GM12872 (cell line): ENCODE measurements at regions not wholly inside any gene's neighbourhood (a gene's known extent, or its start where the extent isn't known, plus 50 kb on each side); places are given as distances from the start of the nearest gene placed in this dataset.

Source experiments
- CTCF ChIP-seq: IDR thresholded peaks from 3 replicates; pipeline ENCODE4 v1.5.1; 2011; ENCODE audit warnings: low read depth, mild to moderate bottlenecking, low read length, moderate library complexity; ENCODE audit not compliant: insufficient read depth

- TF ChIP-seq CTCF, result no peak
Observed at GRCh38 chr13:84630476-84630875, 748.2 kb upstream of the SLITRK1 start.

- no peak for TF ChIP-seq CTCF
Observed at GRCh38 chr13:84616864-84617263, 734.6 kb upstream of the SLITRK1 start.

GRCh38 chr13:84609716-84610115 lies 727.4 kb upstream of the SLITRK1 start:
- no peak for TF ChIP-seq CTCF

GRCh38 chr13:84607261-84608013 lies 725.2 kb upstream of the SLITRK1 start:
- TF ChIP-seq CTCF, result no peak

- no peak for TF ChIP-seq CTCF
Observed at GRCh38 chr13:84606616-84607015, 724.3 kb upstream of the SLITRK1 start.

- TF ChIP-seq CTCF, result no peak
Observed at GRCh38 chr13:84605927-84606326, 723.7 kb upstream of the SLITRK1 start.

- TF ChIP-seq CTCF, result no peak
Observed at GRCh38 chr13:84591444-84591843, 709.2 kb upstream of the SLITRK1 start.
